T-cell (primary cell): ENCODE measurements at regions not wholly inside any gene's neighbourhood (a gene's known extent, or its start where the extent isn't known, plus 50 kb on each side); places are given as distances from the start of the nearest gene placed in this dataset.

Experiments
- ATAC-seq, 4 experiments: fragments of 200-7000 bp in 3 of 4; fragments of 150-1000 bp in 1 of 4; cut with Tn5 transposase; replicated peaks in 1 of 4; 1 replicate in 3 of 4; 2 replicates in 1 of 4; pipeline ENCODE4 v1.10.0; 2021; ENCODE audit warnings: moderate library complexity in 3 of 4, mild to moderate bottlenecking in 2 of 4, moderate number of reproducible peaks in 1 of 4
- CTCF ChIA-PET, 2 donors: fragments of 300-600 bp; sonication (Branson Sonifier 250); formaldehyde crosslinking; loops; one replicate each; lab custom pipeline; 2022; ENCODE audit warnings: antibody characterized with exemption in 2 of 2; lab: Charles Lee
- POLR2A ChIA-PET, 2 donors: fragments of 300-600 bp; sonication (Branson Sonifier 250); formaldehyde crosslinking; loops; one replicate each; lab custom pipeline; 2022; ENCODE audit warnings: antibody characterized with exemption in 2 of 2; lab: Charles Lee
- DNase-seq, 35 experiments: peaks; one replicate each; pipeline versions ENCODE4 v3.0.0 to v3.0.0-alpha.2; 2013 to 2023
- H3K27ac ChIP-seq: one replicate; pipeline ENCODE4 v1.5.1; 2013; ENCODE audit warnings: low read length
- H3K27me3 ChIP-seq, 2 experiments: replicated peaks in 1 of 2; 1 replicate in 1 of 2; 2 replicates in 1 of 2; pipeline versions ENCODE4 v1.6.1 to v1.7.0; 2013; ENCODE audit warnings: low read length in 1 of 2, mixed read lengths in 1 of 2; ENCODE audit not compliant: control insufficient read depth in 2 of 2, insufficient read depth in 2 of 2; ENCODE audit errors: extremely low read depth in 1 of 2
- H3K36me3 ChIP-seq, 2 donors: 1 replicate in 1 of 2; 2 replicates in 1 of 2; pipeline versions ENCODE4 v1.6.1 to v1.7.0; 2013; ENCODE audit warnings: low read length in 1 of 2; ENCODE audit not compliant: control insufficient read depth in 2 of 2, insufficient read depth in 1 of 2; ENCODE audit errors: extremely low read depth in 1 of 2
- H3K4me1 ChIP-seq, 2 experiments: 1 replicate in 1 of 2; 2 replicates in 1 of 2; pipeline versions ENCODE4 v1.6.1 to v1.7.0; 2013; ENCODE audit warnings: low read length in 2 of 2, mixed read lengths in 1 of 2; ENCODE audit not compliant: insufficient read depth in 2 of 2, control insufficient read depth in 1 of 2; ENCODE audit errors: extremely low read depth in 1 of 2
- H3K4me3 ChIP-seq, 2 donors: 1 replicate in 1 of 2; 2 replicates in 1 of 2; pipeline versions ENCODE4 v1.5.1 to v1.7.0; 2013; ENCODE audit warnings: mild to moderate bottlenecking in 2 of 2, low read length in 1 of 2, moderate library complexity in 1 of 2; ENCODE audit not compliant: control insufficient read depth in 1 of 2; ENCODE audit errors: extremely low read depth in 1 of 2
- H3K9me3 ChIP-seq: 2 replicates; pipeline ENCODE4 v1.7.0; 2013
- H3K27ac Mint-ChIP-seq, 2 donors: one replicate each; pipeline ENCODE4 v1.8.0; 2020 to 2021; ENCODE audit warnings: mild to moderate bottlenecking in 2 of 2, mixed read lengths in 2 of 2
- H3K27me3 Mint-ChIP-seq, 2 donors: one replicate each; pipeline ENCODE4 v1.8.0; 2021 to 2022; ENCODE audit warnings: mixed read lengths in 2 of 2
- H3K36me3 Mint-ChIP-seq: one replicate; pipeline ENCODE4 v1.8.0; 2021; ENCODE audit warnings: mixed read lengths
- H3K4me1 Mint-ChIP-seq, 3 donors: one replicate each; pipeline ENCODE4 v1.8.0; 2020 to 2022; ENCODE audit warnings: mixed read lengths in 3 of 3, mild to moderate bottlenecking in 1 of 3
- H3K4me3 Mint-ChIP-seq, 3 donors: one replicate each; pipeline ENCODE4 v1.8.0; 2020 to 2022; ENCODE audit warnings: mild to moderate bottlenecking in 3 of 3, mixed read lengths in 3 of 3, moderate library complexity in 3 of 3
- H3K9me3 Mint-ChIP-seq, 3 donors: one replicate each; pipeline ENCODE4 v1.8.0; 2020 to 2022; ENCODE audit warnings: mixed read lengths in 3 of 3
- WGBS: methylation state at CpG from one replicate; pipeline ENCODE4 v1.1.5; 2013; ENCODE audit warnings: missing lambda C conversion rate; ENCODE audit not compliant: insufficient coverage; 5-methylcytosine and 5-hydroxymethylcytosine counted together

DNA sequence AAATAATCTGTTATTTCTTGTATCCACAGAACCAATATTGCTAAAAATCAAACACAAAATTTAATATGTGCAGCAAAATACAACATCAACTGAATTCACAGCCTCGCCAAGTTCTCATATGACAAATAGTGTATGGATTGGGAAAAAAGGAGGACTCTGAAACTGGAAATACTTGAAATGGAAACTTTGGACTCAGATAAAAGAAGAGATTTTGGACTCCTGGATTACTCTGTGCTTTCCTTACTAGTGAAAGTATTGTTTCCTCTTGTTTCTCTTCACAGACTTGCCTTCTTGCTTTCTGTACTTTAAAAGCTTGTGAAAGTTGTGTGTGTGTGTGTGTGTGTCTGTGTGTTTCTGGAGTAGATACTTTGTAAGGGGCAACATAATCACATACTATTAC, 1596.3 kb downstream of the PCDH9 start:
- WGBS = no CpG with 5 or more reads among the region's 1 CpG
- no peak for DNase-seq
- Histone ChIP-seq H3K27me3 (no peaks in the 10 kb centered on the region), H3K27ac (no peak overlapping the region), H3K4me1 (no peaks in the 10 kb centered on the region), H3K9me3 (no peaks in the 10 kb centered on the region), H3K4me3 (no peak overlapping the region), H3K36me3 (no peaks in the 10 kb centered on the region)
- ChIA-PET CTCF (no interaction called here), POLR2A (no interaction called here)
- H3K4me3 Mint-ChIP-seq = no peak overlapping the region
- no peaks in the 10 kb centered on the region for H3K27me3 Mint-ChIP-seq
- H3K9me3 Mint-ChIP-seq = peaks cover 6 to 16% (median 7%) of the 10 kb centered on the region in 3 donors
- no peaks in the 10 kb centered on the region for H3K4me1 Mint-ChIP-seq
- no peaks in the 10 kb centered on the region for H3K36me3 Mint-ChIP-seq
- H3K27ac Mint-ChIP-seq = no peak overlapping the region
- no peak for ATAC-seq

DNA sequence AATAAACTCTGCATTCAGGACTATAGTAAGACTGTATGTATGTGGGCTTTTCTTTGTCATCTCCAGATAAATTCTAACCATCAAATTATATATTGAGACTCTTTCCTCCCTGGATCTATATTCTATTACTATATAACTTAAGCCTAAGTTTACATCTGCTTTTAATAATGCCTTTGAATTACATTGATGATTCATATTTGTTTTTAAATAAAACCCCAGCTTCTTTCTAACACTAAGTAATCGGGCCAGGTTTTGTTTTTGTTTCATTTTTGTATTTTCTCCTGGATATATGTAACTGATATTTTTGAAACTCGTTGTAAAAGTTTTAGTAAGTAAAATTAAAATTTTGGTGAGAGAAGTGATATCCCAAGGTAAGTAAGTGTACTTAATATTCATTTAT, 1599.1 kb downstream of the PCDH9 start:
- H3K27ac Mint-ChIP-seq = no peak overlapping the region
- H3K27ac ChIP-seq = no peak overlapping the region

DNA sequence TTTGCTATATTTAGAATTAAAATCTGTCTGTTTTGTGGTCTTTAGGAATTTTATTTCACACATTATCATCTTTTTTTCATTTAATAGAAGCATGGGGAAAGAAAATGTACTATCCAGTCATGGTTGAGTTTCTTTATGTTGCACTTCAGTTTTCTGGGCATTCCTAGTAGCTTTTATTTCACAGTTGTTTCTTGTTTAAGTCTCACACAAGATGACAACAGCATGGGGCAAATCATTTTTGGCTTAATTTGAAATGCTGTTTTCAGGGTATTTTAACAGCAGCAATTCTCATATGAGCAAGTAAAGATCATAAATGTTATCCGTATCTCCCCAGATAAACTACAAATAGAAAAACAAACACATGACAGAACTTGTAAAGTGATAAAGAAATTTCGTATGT, 1600.2 kb downstream of the PCDH9 start:
- Histone ChIP-seq H3K4me3 (no peak overlapping the region), H3K4me1 (no peaks in the 10 kb centered on the region), H3K9me3 (no peaks in the 10 kb centered on the region), H3K27ac (no peak overlapping the region), H3K36me3 (no peaks in the 10 kb centered on the region), H3K27me3 (no peaks in the 10 kb centered on the region)
- CTCF ChIA-PET = no interaction called here
- Mint-ChIP-seq H3K9me3 (peaks cover 10 to 28% (median 15%) of the 10 kb centered on the region in 3 donors), H3K27me3 (no peaks in the 10 kb centered on the region), H3K4me3 (no peak overlapping the region), H3K4me1 (no peaks in the 10 kb centered on the region), H3K36me3 (no peaks in the 10 kb centered on the region), H3K27ac (no peak overlapping the region)
- WGBS = no CpG with 5 or more reads among the region's 2 CpGs
- DNase-seq = no peak
- no peak for ATAC-seq
- POLR2A ChIA-PET = no interaction called here

More for the DNA sequence above, 1599.1 kb downstream of the PCDH9 start:
- Histone ChIP-seq H3K27me3 (no peaks in the 10 kb centered on the region), H3K9me3 (no peaks in the 10 kb centered on the region), H3K36me3 (no peaks in the 10 kb centered on the region), H3K4me1 (no peaks in the 10 kb centered on the region), H3K4me3 (no peak overlapping the region)
- WGBS = no CpG with 5 or more reads among the region's 2 CpGs
- Mint-ChIP-seq H3K4me3 (no peak overlapping the region), H3K27me3 (no peaks in the 10 kb centered on the region), H3K36me3 (no peaks in the 10 kb centered on the region), H3K4me1 (no peaks in the 10 kb centered on the region), H3K9me3 (peaks cover 11 to 21% (median 13%) of the 10 kb centered on the region in 3 donors)
- ChIA-PET CTCF (no interaction called here), POLR2A (no interaction called here)
- DNase-seq = no peak
- no peak for ATAC-seq

DNA sequence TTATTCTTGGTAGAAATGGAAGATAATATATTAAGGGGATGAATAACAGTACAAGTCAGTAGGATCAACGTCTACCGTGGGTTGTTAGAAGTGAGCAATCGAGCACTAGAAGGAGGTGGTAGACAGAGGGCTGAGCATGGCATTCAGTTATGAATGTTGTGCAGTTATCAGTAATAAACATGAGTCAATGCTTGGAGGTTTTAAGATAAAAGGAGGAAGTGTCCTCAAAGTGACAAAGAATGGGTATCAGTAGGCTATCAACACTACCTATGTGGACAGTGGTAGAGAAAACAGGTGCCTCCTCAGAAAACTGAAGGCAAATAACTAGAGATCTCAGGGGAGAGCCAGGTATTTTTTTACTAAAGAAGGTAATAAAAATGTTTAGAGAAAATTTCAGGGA, 1607.0 kb downstream of the PCDH9 start:
- DNase-seq (no peak), ATAC-seq (no peak)
- H3K4me1 ChIP-seq = no peaks in the 10 kb centered on the region
- no peaks in the 10 kb centered on the region for H3K4me1 Mint-ChIP-seq
- WGBS = 87% methylated on average over 3 of the region's 3 CpGs
- H3K4me3 Mint-ChIP-seq = no peak overlapping the region
- H3K27me3 ChIP-seq = no peaks in the 10 kb centered on the region
- H3K36me3 ChIP-seq = no peaks in the 10 kb centered on the region
- no peak overlapping the region for H3K4me3 ChIP-seq
- H3K27me3 Mint-ChIP-seq = no peaks in the 10 kb centered on the region
- H3K27ac Mint-ChIP-seq = no peak overlapping the region
- H3K9me3 ChIP-seq = no peaks in the 10 kb centered on the region
- H3K27ac ChIP-seq = no peak overlapping the region
- peaks cover 7 to 22% (median 18%) of the 10 kb centered on the region in 3 donors for H3K9me3 Mint-ChIP-seq
- no peaks in the 10 kb centered on the region for H3K36me3 Mint-ChIP-seq
- POLR2A ChIA-PET = no interaction called here
- CTCF ChIA-PET = no interaction called here

DNA sequence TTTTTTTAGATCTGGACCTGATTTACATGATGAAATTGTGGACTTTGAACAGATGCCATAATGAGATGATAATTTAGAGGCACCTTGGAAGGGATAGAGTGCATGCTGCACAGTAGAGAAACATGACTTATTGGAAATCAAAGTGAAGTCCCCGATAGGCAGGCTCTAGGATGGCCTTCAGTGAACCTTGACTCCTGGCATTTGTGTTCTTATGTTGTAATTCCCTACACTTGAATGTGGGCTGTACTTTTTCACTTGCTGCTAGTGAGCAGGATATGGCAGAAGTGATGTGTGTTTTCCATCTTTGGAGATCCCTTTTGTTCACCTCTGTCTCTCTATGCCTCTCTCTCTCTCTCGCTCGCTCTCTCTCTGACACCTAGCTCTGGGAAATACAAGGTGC, 1614.6 kb downstream of the PCDH9 start:
- H3K4me3 Mint-ChIP-seq = no peak overlapping the region

DNA sequence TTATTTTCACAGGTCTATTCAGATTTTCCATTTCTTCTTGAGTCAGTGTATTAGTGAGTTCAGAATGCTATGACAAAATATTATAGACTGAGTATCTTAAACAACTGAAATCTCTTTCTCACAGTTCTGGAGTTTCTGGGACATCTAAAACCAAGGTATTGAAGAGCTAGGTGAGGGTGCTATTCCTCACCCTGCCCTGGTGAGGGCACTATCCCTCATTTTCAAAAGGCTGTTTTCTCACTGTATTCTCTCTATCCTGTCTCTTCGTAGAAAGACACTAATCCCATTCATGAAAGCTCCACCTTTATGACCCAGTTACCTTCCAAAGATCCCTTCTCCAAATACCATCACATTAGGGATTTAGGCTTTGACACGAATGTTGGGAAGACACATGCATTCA, 1617.1 kb downstream of the PCDH9 start:
- Mint-ChIP-seq H3K9me3 (peaks cover 4 to 34% (median 4%) of the 10 kb centered on the region in 3 donors), H3K36me3 (no peaks in the 10 kb centered on the region), H3K27me3 (no peaks in the 10 kb centered on the region), H3K4me3 (no peak overlapping the region), H3K4me1 (no peaks in the 10 kb centered on the region), H3K27ac (no peak overlapping the region)
- ChIA-PET CTCF (interaction anchor here in 1 of 2 donors (0.6 kb wide), 1 partner anchor 303 kb away, joined by 3 read pairs; no protein-coding TSS in a partner anchor), POLR2A (interaction anchor here in 1 of 2 donors (0.5 kb wide), 1 partner anchor 79 kb away, joined by 3 read pairs; no protein-coding TSS in a partner anchor)
- H3K9me3 ChIP-seq = no peaks in the 10 kb centered on the region
- ATAC-seq = no peak
- no peak overlapping the region for H3K4me3 ChIP-seq
- no peaks in the 10 kb centered on the region for H3K4me1 ChIP-seq
- no peak overlapping the region for H3K27ac ChIP-seq
- DNase-seq = no peak
- H3K27me3 ChIP-seq = no peaks in the 10 kb centered on the region
- WGBS = 60% methylated on average over 1 of the region's 2 CpGs
- no peaks in the 10 kb centered on the region for H3K36me3 ChIP-seq

More for the DNA sequence above, 1614.6 kb downstream of the PCDH9 start:
- no peak overlapping the region for H3K27ac ChIP-seq
- no peaks in the 10 kb centered on the region for H3K36me3 Mint-ChIP-seq
- CTCF ChIA-PET = no interaction called here
- no peaks in the 10 kb centered on the region for H3K4me1 ChIP-seq
- ATAC-seq (no peak), DNase-seq (no peak)
- no peaks in the 10 kb centered on the region for H3K36me3 ChIP-seq
- H3K9me3 Mint-ChIP-seq = peaks cover 4 to 36% (median 11%) of the 10 kb centered on the region in 3 donors
- H3K4me1 Mint-ChIP-seq = no peaks in the 10 kb centered on the region
- no peak overlapping the region for H3K4me3 ChIP-seq
- WGBS = 94% methylated on average over 3 of the region's 3 CpGs
- no peaks in the 10 kb centered on the region for H3K9me3 ChIP-seq
- POLR2A ChIA-PET = no interaction called here
- no peak overlapping the region for H3K27ac Mint-ChIP-seq
- no peaks in the 10 kb centered on the region for H3K27me3 Mint-ChIP-seq
- no peaks in the 10 kb centered on the region for H3K27me3 ChIP-seq

DNA sequence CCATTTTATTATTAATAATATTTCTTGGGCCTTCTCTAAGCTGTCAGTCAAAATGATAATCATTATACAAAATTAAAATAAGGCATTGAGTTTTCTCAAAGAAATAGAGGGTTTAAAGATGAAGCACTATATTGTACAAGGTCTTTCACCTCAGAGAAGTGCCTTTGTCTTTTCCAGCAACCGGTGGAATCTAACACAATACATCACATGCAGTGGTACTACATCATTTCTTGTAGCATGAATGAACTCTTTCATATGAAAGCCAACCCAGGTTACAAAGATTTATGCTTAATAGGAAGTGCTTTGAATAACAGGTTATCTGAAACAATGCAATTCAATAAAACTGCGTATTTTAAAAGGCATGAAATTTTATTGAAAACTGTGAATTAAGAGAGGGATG, 1620.8 kb downstream of the PCDH9 start:
- Histone ChIP-seq H3K9me3 (no peaks in the 10 kb centered on the region), H3K27me3 (no peaks in the 10 kb centered on the region), H3K4me3 (no peak overlapping the region), H3K4me1 (no peaks in the 10 kb centered on the region), H3K36me3 (no peaks in the 10 kb centered on the region), H3K27ac (no peak overlapping the region)
- DNase-seq (no peak), ATAC-seq (no peak)
- Mint-ChIP-seq H3K9me3 (peaks cover 5 to 27% (median 6%) of the 10 kb centered on the region in 3 donors), H3K4me3 (no peak overlapping the region), H3K4me1 (no peaks in the 10 kb centered on the region), H3K27me3 (no peaks in the 10 kb centered on the region), H3K27ac (no peak overlapping the region), H3K36me3 (no peaks in the 10 kb centered on the region)
- CTCF ChIA-PET = no interaction called here
- POLR2A ChIA-PET = no interaction called here
- WGBS = no CpG with 5 or more reads among the region's 2 CpGs
